Liver (tissue), 3 donors: ENCODE measurements at regions not wholly inside any gene's neighbourhood (a gene's known extent, or its start where the extent isn't known, plus 50 kb on each side); places are given as distances from the start of the nearest gene placed in this dataset.

ENCODE experiments used
- GABPA ChIP-seq, 2 donors: IDR thresholded peaks in 1 of 2; conservative IDR thresholded peaks in 1 of 2; 2 replicates each; pipeline ENCODE4 v1.6.1; 2016; ENCODE audit warnings: antibody characterized with exemption in 2 of 2, mild to moderate bottlenecking in 1 of 2, moderate library complexity in 1 of 2
- MAX ChIP-seq: IDR thresholded peaks from 2 replicates; pipeline ENCODE4 v1.6.1; 2016; ENCODE audit warnings: antibody characterized with exemption
- REST ChIP-seq: IDR thresholded peaks from 2 replicates; pipeline ENCODE4 v1.6.1; 2016; ENCODE audit warnings: antibody characterized with exemption, mild to moderate bottlenecking
- TAF1 ChIP-seq: conservative IDR thresholded peaks from 2 replicates; pipeline ENCODE4 v1.6.1; 2016; ENCODE audit warnings: antibody characterized with exemption, mild to moderate bottlenecking
- TF ChIP-seq, protein P1 (sequence below): fragments of 150-350 bp; IDR thresholded peaks from 2 replicates; pipeline ENCODE4 v1.5.1; 2017; ENCODE audit warnings: improper control_type of control experiment, low read depth, low read length; ENCODE audit not compliant: missing input control
- TF ChIP-seq, protein P2 (sequence below): IDR thresholded peaks from 2 replicates; pipeline ENCODE4 v1.6.1; 2016; ENCODE audit warnings: antibody characterized with exemption
- donor health status: healthy.
- donor health status: healthy.

GRCh38 chr18:65287652-65288051, 463.2 kb upstream of the CDH7 start:
- TF ChIP-seq, protein P1, sequence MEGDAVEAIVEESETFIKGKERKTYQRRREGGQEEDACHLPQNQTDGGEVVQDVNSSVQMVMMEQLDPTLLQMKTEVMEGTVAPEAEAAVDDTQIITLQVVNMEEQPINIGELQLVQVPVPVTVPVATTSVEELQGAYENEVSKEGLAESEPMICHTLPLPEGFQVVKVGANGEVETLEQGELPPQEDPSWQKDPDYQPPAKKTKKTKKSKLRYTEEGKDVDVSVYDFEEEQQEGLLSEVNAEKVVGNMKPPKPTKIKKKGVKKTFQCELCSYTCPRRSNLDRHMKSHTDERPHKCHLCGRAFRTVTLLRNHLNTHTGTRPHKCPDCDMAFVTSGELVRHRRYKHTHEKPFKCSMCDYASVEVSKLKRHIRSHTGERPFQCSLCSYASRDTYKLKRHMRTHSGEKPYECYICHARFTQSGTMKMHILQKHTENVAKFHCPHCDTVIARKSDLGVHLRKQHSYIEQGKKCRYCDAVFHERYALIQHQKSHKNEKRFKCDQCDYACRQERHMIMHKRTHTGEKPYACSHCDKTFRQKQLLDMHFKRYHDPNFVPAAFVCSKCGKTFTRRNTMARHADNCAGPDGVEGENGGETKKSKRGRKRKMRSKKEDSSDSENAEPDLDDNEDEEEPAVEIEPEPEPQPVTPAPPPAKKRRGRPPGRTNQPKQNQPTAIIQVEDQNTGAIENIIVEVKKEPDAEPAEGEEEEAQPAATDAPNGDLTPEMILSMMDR: no peak
- TF ChIP-seq, protein P2, sequence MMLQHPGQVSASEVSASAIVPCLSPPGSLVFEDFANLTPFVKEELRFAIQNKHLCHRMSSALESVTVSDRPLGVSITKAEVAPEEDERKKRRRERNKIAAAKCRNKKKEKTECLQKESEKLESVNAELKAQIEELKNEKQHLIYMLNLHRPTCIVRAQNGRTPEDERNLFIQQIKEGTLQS: no peak
- TF ChIP-seq REST: no peak
- TF ChIP-seq MAX: no peak
- TF ChIP-seq GABPA (IDR thresholded peaks at IDR 0.05 in 1 of 2, conservative IDR thresholded peaks at IDR 0.05 in 1 of 2): no peak
- TF ChIP-seq TAF1: no peak
